ENCODE measurements at regions not wholly inside any gene's neighbourhood (a gene's known extent, or its start where the extent isn't known, plus 50 kb on each side); places are given as distances from the start of the nearest gene placed in this dataset.

GRCh38 chr7:22586101-22586785, 86.3 kb upstream of the STEAP1B start:
- no peak for DNase-seq

GRCh38 chr7:22584179-22584578, 84.2 kb upstream of the STEAP1B start:
- DNase-seq = no peak

- DNase-seq = no peak
These were observed 83.1 kb upstream of the STEAP1B start for GRCh38 chr7:22582863-22583622.

GRCh38 chr7:22581099-22581498, 81.1 kb upstream of the STEAP1B start:
- no peak for DNase-seq

- DNase-seq = no peak
These were observed 80.0 kb upstream of the STEAP1B start for GRCh38 chr7:22579961-22580360.

GRCh38 chr7:22578007-22578733, 78.2 kb upstream of the STEAP1B start:
- no peak for DNase-seq

GRCh38 chr7:22577470-22578001, 77.5 kb upstream of the STEAP1B start:
- DNase-seq = peak; percentile 3

- DNase-seq = no peak
These were observed 76.9 kb upstream of the STEAP1B start for GRCh38 chr7:22576612-22577469.

GRCh38 chr7:22574754-22575520, 74.9 kb upstream of the STEAP1B start:
- no peak for DNase-seq

- DNase-seq = no peak
These were observed 72.9 kb upstream of the STEAP1B start for GRCh38 chr7:22572937-22573336.

GRCh38 chr7:22572292-22572691, 72.3 kb upstream of the STEAP1B start:
- DNase-seq = no peak

- DNase-seq = no peak
These were observed 71.8 kb upstream of the STEAP1B start for GRCh38 chr7:22571766-22572165.

GRCh38 chr7:22569586-22570321, 69.8 kb upstream of the STEAP1B start:
- DNase-seq = peak; percentile 57

GRCh38 chr7:22566592-22566991, 66.6 kb upstream of the STEAP1B start:
- DNase-seq = no peak

- no peak for DNase-seq
These were observed 66.2 kb upstream of the STEAP1B start for GRCh38 chr7:22566176-22566575.

GRCh38 chr7:22565315-22565811, 65.4 kb upstream of the STEAP1B start:
- peak; percentile 17 for DNase-seq

GRCh38 chr7:22564511-22565045, 64.6 kb upstream of the STEAP1B start:
- DNase-seq = no peak

- no peak for DNase-seq
These were observed 63.7 kb upstream of the STEAP1B start for GRCh38 chr7:22563621-22564241.

- DNase-seq = peak; percentile 26
These were observed 63.1 kb upstream of the STEAP1B start for GRCh38 chr7:22563032-22563501.
